ENCODE measurements at regions not wholly inside any gene's neighbourhood (a gene's known extent, or its start where the extent isn't known, plus 50 kb on each side); places are given as distances from the start of the nearest gene placed in this dataset.

GRCh38 chr6:101021504-101021903 lies 140.4 kb upstream of the ASCC3 start:
- H3K4me3 ChIP-seq (ENCODE audit: low read depth, low read length): no peak overlapping the region
- no peak for DNase-seq (ENCODE audit: low read depth)
- no peak for TF ChIP-seq CTCF (IDR thresholded peaks at IDR 0.05; ENCODE audit: insufficient read depth, low read depth, low read length)

- H3K4me3 ChIP-seq (ENCODE audit: low read depth, low read length): no peak overlapping the region
- no peak for TF ChIP-seq CTCF (IDR thresholded peaks at IDR 0.05; ENCODE audit: insufficient read depth, low read depth, low read length)
- DNase-seq (ENCODE audit: low read depth): no peak
These were observed 161.8 kb upstream of the ASCC3 start for GRCh38 chr6:101042966-101043365.

DNA sequence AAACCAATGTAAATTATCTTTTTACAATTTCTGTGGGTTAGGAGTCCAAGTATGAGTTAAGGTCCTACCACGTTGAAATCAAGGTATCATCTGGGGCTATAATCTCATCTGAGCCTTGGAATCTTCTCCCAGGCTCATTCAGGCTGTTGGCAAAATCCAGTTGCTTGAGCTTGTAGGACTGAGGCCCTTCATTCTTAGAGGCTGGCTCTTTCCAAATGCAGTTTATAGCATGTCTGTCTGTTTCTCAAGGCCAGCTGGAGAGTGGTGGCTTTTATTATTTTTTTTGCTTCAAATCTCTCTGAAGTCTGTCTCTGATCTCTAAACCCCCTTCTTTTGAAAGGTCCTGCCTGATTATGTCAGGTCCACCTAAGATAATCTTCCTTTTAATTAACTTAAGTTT lies 177.2 kb upstream of the ASCC3 start:
- no peak for DNase-seq (ENCODE audit: low read depth)
- TF ChIP-seq CTCF (IDR thresholded peaks at IDR 0.05; ENCODE audit: insufficient read depth, low read depth, low read length): no peak
- H3K4me3 ChIP-seq (ENCODE audit: low read depth, low read length): no peak overlapping the region

- no peak overlapping the region for H3K4me3 ChIP-seq (ENCODE audit: low read depth, low read length)
- TF ChIP-seq CTCF (IDR thresholded peaks at IDR 0.05; ENCODE audit: insufficient read depth, low read depth, low read length): no peak
- DNase-seq (ENCODE audit: low read depth): no peak
These were observed 185.4 kb upstream of the ASCC3 start for GRCh38 chr6:101066481-101066880.

GRCh38 chr6:101069191-101069795 lies 188.2 kb upstream of the ASCC3 start:
- TF ChIP-seq CTCF (IDR thresholded peaks at IDR 0.05; ENCODE audit: insufficient read depth, low read depth, low read length): no peak
- H3K4me3 ChIP-seq (ENCODE audit: low read depth, low read length): no peak overlapping the region
- no peak for DNase-seq (ENCODE audit: low read depth)

DNA sequence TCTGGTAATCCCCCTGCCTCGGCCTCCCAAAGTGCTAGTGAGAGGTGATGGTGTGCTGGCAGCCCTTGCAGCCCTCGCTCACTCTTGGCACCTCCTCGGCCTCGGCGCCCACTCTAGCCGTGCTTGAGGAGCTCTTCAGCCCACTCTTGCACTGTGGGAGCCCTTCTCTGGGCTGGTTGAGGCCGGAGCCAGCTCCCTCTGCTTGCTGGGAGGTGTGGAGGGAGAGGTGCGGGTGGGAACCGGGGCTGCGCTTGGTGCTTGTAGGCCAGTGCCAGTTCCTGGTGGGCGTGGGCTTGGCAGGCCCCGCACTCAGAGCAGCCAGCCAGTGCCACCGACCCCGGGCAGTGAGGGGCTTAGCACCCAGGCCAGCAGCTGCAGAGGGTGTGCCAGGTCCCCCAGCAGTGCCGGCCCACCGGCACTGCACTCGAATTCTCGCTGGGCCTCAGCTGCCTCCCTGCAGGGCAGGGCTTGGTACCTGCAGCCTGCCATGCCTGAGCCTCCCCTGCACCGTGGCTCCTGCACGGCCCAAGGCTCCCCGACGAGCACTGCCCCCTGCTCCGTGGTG lies 189.0 kb upstream of the ASCC3 start:
- no peak for DNase-seq (ENCODE audit: low read depth)
- no peak overlapping the region for H3K4me3 ChIP-seq (ENCODE audit: low read depth, low read length)
- TF ChIP-seq CTCF (IDR thresholded peaks at IDR 0.05; ENCODE audit: insufficient read depth, low read depth, low read length): no peak

GRCh38 chr6:101077344-101077743 lies 196.2 kb upstream of the ASCC3 start:
- no peak overlapping the region for H3K4me3 ChIP-seq (ENCODE audit: low read depth, low read length)
- no peak for DNase-seq (ENCODE audit: low read depth)
- no peak for TF ChIP-seq CTCF (IDR thresholded peaks at IDR 0.05; ENCODE audit: insufficient read depth, low read depth, low read length)

All from fibroblast of villous mesenchyme (primary cell).